ENCODE measurements at regions not wholly inside any gene's neighbourhood (a gene's known extent, or its start where the extent isn't known, plus 50 kb on each side); places are given as distances from the start of the nearest gene placed in this dataset.

- TF ChIP-seq CTCF (conservative IDR thresholded peaks at IDR 0.05 in 1 of 2, IDR thresholded peaks at IDR 0.05 in 1 of 2; ENCODE audit: extremely low read depth in 1 of 2, insufficient read depth in 1 of 2, low read depth in 1 of 2, low read length in 2 of 2) (no peak), EZH2 (IDR thresholded peaks at IDR 0.05; ENCODE audit: borderline replicate concordance, low read length) (no peak)
These were observed 101.4 kb downstream of the TNFRSF13B start for GRCh38 chr17:16870253-16871245.
